Transverse colon (tissue), 4 donors: ENCODE measurements at regions not wholly inside any gene's neighbourhood (a gene's known extent, or its start where the extent isn't known, plus 50 kb on each side); places are given as distances from the start of the nearest gene placed in this dataset.

Experiments
- DNase-seq: peaks from one replicate; pipeline ENCODE4 v3.0.0-alpha.2; 2019
- H3K27ac ChIP-seq, 4 donors: fragments of 200-600 bp; sonication (generic); 2 replicates each; pipeline ENCODE4 v1.5.1; 2016 to 2018; ENCODE audit warnings: inconsistent platforms in 4 of 4
- H3K27me3 ChIP-seq: fragments of 200-600 bp; sonication (generic); 2 replicates; pipeline ENCODE4 v1.5.1; 2017; ENCODE audit warnings: inconsistent platforms
- H3K36me3 ChIP-seq, 4 donors: fragments of 200-600 bp; sonication (generic); 2 replicates each; pipeline ENCODE4 v1.5.1; 2017 to 2019; ENCODE audit warnings: inconsistent platforms in 4 of 4
- H3K4me1 ChIP-seq, 4 donors: fragments of 200-600 bp; sonication (generic); 2 replicates each; pipeline ENCODE4 v1.5.1; 2017 to 2020; ENCODE audit warnings: inconsistent platforms in 4 of 4
- H3K4me3 ChIP-seq, 4 donors: fragments of 200-600 bp; sonication (generic); 1 replicate in 1 of 4; 2 replicates in 3 of 4; pipeline versions ENCODE4 v1.5.1 to v1.6.1; 2017 to 2019; ENCODE audit warnings: inconsistent platforms in 4 of 4
- H3K9me3 ChIP-seq, 2 donors: fragments of 200-600 bp; sonication (generic); 2 replicates each; pipeline ENCODE4 v1.5.1; 2017 to 2019; ENCODE audit warnings: inconsistent platforms in 2 of 2
- CTCF ChIP-seq, 5 experiments: fragments of 200-600 bp in 3 of 5; fragments of 450-650 bp in 2 of 5; sonication (generic) in 3 of 5; IDR thresholded peaks; 1 replicate in 2 of 5; 2 replicates in 3 of 5; pipeline ENCODE4 v1.5.1; 2016 to 2017; ENCODE audit warnings: antibody characterized with exemption in 5 of 5, inconsistent platforms in 3 of 5, mild to moderate bottlenecking in 2 of 5, moderate library complexity in 1 of 5
- EP300 ChIP-seq: sonication (generic); formaldehyde crosslinking; IDR thresholded peaks from one replicate; pipeline ENCODE4 v1.6.1; 2017; ENCODE audit warnings: antibody characterized with exemption, low read depth
- POLR2A ChIP-seq: fragments of 450-650 bp; IDR thresholded peaks from one replicate; pipeline ENCODE4 v1.6.1; 2016; ENCODE audit warnings: antibody characterized with exemption, mild to moderate bottlenecking, moderate library complexity
- POLR2AphosphoS5 ChIP-seq, 3 donors: sonication (generic); formaldehyde crosslinking; IDR thresholded peaks; one replicate each; pipeline ENCODE4 v1.6.1; 2016; ENCODE audit warnings: antibody characterized with exemption in 3 of 3
- WGBS, 2 donors: methylation state at CpG; one replicate each; pipeline ENCODE4 v1.1.5; 2018; ENCODE audit warnings: low coverage in 1 of 2; 5-methylcytosine and 5-hydroxymethylcytosine counted together
- in situ Hi-C, 4 donors: fragments of 200-750 bp; cut with MboI; loops; one replicate each; pipeline versions ENCODE4 v1.15.0 to v1.15.1; 2017; ENCODE audit warnings: low sequenced_read_pairs in 3 of 4, low pct_ligation_motif_present in 1 of 4, low pct_unique_long_range_greater_than_20kb in 1 of 4
- intact Hi-C: fragments of 100-400 bp; cut with DNase I; formaldehyde crosslinking; loops from one replicate; pipeline ENCODE4 v1.15.1; 2023; ENCODE audit warnings: low total_unique reads

GRCh38 chr6:93820465-93821082, 401.2 kb upstream of the EPHA7 start:
- 44% methylated on average over 1 of the region's 1 CpG; no CpG with 5 or more reads in 1 of the 2 donors for WGBS, 2 donors
- TF ChIP-seq POLR2AphosphoS5 (IDR thresholded peaks at IDR 0.05) (no peak), EP300 (no peak), CTCF (IDR thresholded peaks at IDR 0.05) (no peak), POLR2A (no peak)
- H3K27me3 ChIP-seq: no peaks in the 10 kb centered on the region
- H3K4me1 ChIP-seq: no peaks in the 10 kb centered on the region
- H3K36me3 ChIP-seq: no peaks in the 10 kb centered on the region
- H3K9me3 ChIP-seq: no peaks in the 10 kb centered on the region
- DNase-seq: no peak
- in situ Hi-C loops (no loop called here), intact Hi-C loops (no loop called here)
- H3K4me3 ChIP-seq: no peak overlapping the region
- no peak overlapping the region for H3K27ac ChIP-seq

GRCh38 chr6:93819189-93819588, 399.8 kb upstream of the EPHA7 start:
- H3K4me3 ChIP-seq: no peak overlapping the region
- no peaks in the 10 kb centered on the region for H3K9me3 ChIP-seq
- WGBS, 2 donors: 28 to 46% methylated on average over 2 to 3 of the region's 3 CpGs
- in situ Hi-C loops (no loop called here), intact Hi-C loops (no loop called here)
- DNase-seq: no peak
- TF ChIP-seq POLR2AphosphoS5 (IDR thresholded peaks at IDR 0.05) (no peak), POLR2A (no peak), EP300 (no peak)
- H3K27me3 ChIP-seq: no peaks in the 10 kb centered on the region
- H3K27ac ChIP-seq: no peak overlapping the region
- no peaks in the 10 kb centered on the region for H3K4me1 ChIP-seq
- H3K36me3 ChIP-seq: no peaks in the 10 kb centered on the region

- Histone ChIP-seq H3K27ac (no peak overlapping the region), H3K27me3 (no peaks in the 10 kb centered on the region), H3K36me3 (no peaks in the 10 kb centered on the region), H3K4me1 (no peaks in the 10 kb centered on the region), H3K9me3 (peaks cover 0 to 3% of the 10 kb centered on the region in 2 donors), H3K4me3 (no peak overlapping the region)
- in situ Hi-C loops: no loop called here
- intact Hi-C loops: no loop called here
- DNase-seq: no peak
- TF ChIP-seq POLR2AphosphoS5 (IDR thresholded peaks at IDR 0.05): no peak
- TF ChIP-seq CTCF (IDR thresholded peaks at IDR 0.05): no peak
- no peak for TF ChIP-seq EP300
- no peak for TF ChIP-seq POLR2A
These were observed 398.6 kb upstream of the EPHA7 start for GRCh38 chr6:93817937-93818336.

GRCh38 chr6:93806409-93807270, 387.3 kb upstream of the EPHA7 start:
- H3K27me3 ChIP-seq: no peaks in the 10 kb centered on the region
- WGBS, 2 donors: 88 to 93% methylated on average over 4 of the region's 4 CpGs
- intact Hi-C loops (no loop called here), in situ Hi-C loops (no loop called here)
- H3K27ac ChIP-seq: no peak overlapping the region
- no peak for DNase-seq
- no peaks in the 10 kb centered on the region for H3K9me3 ChIP-seq
- no peaks in the 10 kb centered on the region for H3K4me1 ChIP-seq
- H3K4me3 ChIP-seq: no peak overlapping the region
- H3K36me3 ChIP-seq: no peaks in the 10 kb centered on the region
- TF ChIP-seq POLR2AphosphoS5 (IDR thresholded peaks at IDR 0.05) (no peak), POLR2A (no peak), EP300 (no peak), CTCF (IDR thresholded peaks at IDR 0.05) (no peak)
